ENCODE measurements at regions not wholly inside any gene's neighbourhood (a gene's known extent, or its start where the extent isn't known, plus 50 kb on each side); places are given as distances from the start of the nearest gene placed in this dataset.
"Not testable (repeated sequence)": the region's sequence is repeated elsewhere in the genome, so short reads cannot be mapped to it uniquely, and the experiment has no call there.

- no peak for DNase-seq
Measured at GRCh38 chr5:57900381-57900944, 417.9 kb upstream of the ACTBL2 start.

- DNase-seq = no peak
Measured at GRCh38 chr5:57896576-57896975, 414.0 kb upstream of the ACTBL2 start.

DNA sequence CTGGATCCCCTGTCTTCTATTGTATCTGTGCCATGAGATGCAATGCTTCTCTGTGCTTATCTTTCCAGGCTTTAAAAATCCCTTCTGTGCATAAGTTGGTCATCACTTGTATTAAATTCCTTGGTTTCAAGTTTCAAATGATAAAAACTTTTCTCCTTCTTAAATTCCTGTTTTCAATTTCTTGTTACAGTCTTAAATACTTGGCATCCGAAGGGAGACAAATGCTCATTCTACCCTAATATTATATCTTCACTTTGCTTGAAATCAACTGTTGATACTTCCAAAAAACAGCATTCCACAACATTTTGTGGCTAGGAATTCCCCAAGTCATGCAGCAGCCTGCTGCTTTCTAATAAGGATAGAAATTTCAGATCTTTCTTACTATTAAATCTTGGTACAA, 413.2 kb upstream of the ACTBL2 start:
- no peak for DNase-seq

DNA sequence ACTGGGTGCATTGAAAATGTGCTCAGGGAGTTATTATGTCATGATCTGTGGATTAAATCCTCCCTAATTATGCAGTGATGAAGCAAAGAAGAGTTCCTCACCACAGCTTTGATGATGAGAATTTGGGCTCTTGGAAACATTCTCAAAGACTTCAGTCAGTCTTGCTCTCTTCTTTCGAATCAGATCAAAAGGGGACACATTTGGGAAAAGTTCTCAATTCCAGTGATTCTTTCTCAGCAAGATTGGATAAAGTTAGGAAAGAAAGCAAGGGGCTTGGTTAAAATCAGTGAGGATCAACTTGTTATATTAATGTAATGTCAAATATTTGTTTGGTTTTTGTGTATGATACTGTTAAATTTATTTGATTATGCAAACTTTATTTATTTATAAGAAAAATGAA, 411.3 kb upstream of the ACTBL2 start:
- no peak for DNase-seq

DNA sequence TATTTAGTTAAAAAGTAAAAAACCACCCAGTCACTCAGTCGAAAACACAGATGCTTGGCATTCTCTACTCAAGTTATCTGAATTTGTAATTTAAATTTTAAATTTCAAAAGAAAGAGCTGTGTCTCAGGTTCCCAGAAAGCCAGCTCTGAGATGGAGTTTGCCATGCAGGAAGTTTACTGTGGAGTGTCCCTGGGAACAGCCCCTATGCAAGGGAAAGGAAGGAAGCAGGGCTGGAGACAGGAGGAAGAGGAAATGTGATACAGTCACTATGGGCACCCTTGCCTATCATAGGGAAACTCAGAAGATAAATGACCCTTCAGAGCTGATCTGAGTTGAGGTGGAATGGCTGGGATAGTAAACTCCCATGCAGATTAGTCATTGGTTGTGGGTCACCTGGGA, 408.8 kb upstream of the ACTBL2 start:
- no peak for DNase-seq

DNA sequence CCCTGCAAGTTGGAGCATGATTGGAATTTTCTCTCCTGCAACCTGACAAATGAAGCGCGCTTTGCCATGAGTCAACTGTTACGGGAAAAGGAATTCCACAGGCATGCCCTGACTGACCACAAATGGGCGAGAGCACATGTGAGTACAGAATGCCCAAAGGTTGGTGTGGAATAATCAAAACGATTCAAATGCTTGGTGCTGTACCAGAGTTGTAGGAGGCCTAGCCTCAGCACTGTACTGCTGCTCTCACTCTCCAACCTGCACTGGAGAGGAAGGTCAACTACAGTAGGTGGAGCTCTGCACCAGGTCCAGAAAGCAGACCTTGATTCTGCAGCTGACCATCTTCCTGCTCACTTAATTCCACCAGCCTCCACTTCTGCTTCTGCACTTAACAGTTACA, 406.9 kb upstream of the ACTBL2 start:
- DNase-seq = no peak

- peak in 13 of 51 donors; percentile 3 to 73 (median 15) for DNase-seq
Measured at GRCh38 chr5:57887851-57888621, 405.4 kb upstream of the ACTBL2 start.

DNA sequence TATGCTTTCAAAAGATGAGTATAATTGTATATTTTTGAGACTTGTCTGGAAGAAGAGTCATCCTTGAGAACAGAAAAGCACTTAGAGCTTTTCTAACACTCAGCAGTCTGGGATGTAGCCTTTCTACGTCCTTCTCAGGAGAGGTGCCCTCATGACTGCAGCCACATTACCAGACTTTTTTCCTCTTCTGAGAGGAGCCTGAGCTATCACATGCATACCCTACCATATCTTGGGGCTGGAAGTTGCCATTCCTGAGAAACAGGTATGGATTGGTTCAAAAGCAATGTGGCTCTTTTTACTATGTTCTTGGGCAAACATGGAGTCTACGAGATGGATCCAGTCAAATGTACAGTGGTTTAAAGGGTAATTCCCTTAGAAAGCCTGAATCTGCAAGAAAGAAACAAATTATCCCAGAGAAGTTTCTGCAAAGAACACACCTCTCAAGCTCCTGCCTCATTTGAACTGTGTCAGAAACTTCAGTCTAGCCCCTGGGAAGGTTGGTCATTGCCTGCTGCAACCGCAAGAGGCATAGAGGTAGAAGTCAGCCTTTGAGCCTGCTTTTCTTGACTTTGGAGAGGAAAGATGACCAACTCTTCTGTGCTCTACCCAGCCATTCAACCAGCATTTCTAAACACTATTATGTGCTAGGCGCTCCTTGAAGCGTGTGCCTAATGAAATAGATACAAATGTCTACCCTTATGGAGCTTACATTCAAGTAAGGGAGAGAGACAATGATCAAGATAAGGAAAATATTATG, 401.9 kb upstream of the ACTBL2 start:
- no peak for DNase-seq

GRCh38 chr5:57880216-57880615, 397.6 kb upstream of the ACTBL2 start:
- no peak for DNase-seq

GRCh38 chr5:57878301-57878722, 395.7 kb upstream of the ACTBL2 start:
- no peak for DNase-seq

DNA sequence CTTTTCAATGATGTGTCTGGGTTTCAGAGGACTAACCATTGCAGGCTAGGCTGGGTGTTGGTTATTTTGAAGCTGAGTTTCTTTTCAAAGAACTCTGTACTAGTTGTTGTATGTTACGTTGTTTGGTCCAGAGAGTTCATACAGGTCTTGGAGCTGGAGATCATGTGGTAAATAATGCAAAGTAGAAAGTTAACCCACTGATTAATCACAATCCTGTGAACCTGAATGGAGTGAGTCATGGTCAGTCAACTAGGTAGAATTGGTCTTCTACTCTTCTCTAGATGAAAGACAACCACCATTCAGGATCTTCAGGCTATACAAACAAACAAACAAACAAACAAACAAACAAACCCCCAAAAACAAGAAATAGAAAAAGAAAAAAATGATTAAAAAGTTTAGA, 388.9 kb upstream of the ACTBL2 start:
- DNase-seq = no peak

DNA sequence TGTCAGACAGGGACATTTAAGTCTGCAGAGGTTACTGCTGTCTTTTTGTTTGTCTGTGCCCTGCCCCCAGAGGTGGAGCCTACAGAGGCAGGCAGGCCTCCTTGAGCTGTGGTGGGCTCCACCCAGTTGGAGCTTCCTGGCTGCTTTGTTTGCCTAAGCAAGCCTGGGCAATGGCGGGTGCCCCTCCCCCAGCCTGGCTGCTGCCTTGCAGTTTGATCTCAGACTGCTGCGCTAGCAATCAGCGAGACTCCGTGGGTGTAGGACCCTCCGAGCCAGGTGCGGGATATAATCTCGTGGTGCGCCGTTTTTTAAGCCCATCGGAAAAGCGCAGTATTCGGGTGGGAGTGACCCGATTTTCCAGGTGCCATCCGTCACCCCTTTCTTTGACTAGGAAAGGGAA, 387.7 kb upstream of the ACTBL2 start:
- not testable (repeated sequence) for DNase-seq

- DNase-seq = no peak
Measured at GRCh38 chr5:57863661-57864060, 381.1 kb upstream of the ACTBL2 start.

GRCh38 chr5:57862942-57863341, 380.3 kb upstream of the ACTBL2 start:
- DNase-seq = peak in 1 of 51 donors; percentile 40

- peak in 2 of 51 donors; percentile 18 to 40 for DNase-seq
Measured at GRCh38 chr5:57862471-57862911, 379.9 kb upstream of the ACTBL2 start.

DNA sequence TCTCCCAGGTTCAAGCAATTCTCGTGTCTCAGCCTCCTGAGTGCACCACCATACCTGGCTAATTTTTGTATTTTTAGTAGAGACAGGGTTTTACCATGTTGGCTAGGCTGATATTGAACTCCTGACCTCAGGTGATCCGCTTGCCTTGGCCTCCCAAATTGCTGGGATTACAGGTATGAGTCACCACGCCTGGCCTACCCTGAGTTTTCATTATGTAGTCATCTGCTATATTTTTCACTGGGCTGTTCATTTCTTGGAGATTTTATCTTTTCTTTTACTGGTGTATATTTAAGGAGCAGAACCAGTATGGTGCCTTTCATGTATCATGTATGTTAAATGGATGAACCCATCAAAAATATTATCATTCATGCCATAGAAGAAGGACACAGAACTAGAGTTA, 377.0 kb upstream of the ACTBL2 start:
- no peak for DNase-seq

GRCh38 chr5:57858905-57859304, 376.3 kb upstream of the ACTBL2 start:
- DNase-seq = no peak

DNA sequence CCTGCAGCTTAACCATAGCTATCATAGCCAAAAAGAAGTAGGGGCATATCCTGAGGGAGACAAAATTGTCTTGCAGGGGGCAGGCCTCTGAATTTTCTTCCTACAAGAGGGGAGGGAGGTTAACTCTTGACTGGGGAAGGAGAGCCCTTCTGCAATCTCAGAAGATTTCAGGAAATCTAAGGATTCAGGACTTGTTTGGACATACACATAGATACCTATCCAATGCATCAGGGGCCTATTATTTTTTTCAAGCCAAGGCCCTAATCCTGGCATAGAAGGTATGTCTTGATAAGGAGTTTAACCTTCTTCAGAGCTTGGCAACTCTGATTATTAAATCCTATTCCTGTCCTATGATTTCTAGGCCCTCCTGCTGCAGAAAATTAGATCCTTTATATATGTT, 375.1 kb upstream of the ACTBL2 start:
- no peak for DNase-seq

DNA sequence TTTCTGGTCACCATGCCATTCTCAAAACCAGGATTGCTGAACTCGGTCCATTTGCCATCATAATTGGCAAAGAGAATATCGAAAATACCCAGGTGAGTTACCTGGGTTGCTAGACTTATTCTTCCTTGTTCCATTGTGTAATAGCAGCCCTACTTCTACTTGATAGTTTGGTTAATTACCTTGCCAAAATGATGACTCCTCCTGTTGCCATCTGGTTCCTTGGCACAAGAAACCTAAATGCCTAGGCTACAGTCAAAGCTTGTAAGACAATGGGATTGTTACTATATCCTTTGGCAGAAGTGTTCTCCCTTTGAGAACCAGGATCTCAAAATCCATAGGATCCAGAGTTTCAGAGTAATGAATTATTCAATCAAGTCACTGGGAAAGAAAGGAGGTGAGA, 373.2 kb upstream of the ACTBL2 start:
- no peak for DNase-seq

- no peak for DNase-seq
Measured at GRCh38 chr5:57853929-57854697, 371.5 kb upstream of the ACTBL2 start.

DNA sequence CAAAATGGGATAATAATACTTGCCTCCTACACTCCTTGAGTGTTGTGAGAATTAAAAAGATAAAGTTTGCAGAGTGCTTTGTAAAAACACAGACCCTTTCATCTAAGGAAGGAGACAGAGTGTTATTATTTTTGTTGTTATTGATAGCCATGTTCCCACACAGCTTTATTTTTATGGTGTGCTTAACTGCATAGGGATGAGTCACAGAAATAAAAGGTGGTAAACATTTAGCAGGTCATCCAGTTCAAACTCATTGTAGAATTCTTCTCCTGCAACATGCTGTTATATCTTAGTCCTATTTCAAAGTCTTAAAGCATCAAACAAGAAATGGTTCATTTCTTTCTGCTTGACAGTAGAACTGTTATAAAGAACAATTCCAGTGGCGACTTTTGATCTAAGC, 367.5 kb upstream of the ACTBL2 start:
- DNase-seq = no peak

- no peak for DNase-seq
Measured at GRCh38 chr5:57845025-57845424, 362.4 kb upstream of the ACTBL2 start.

All from hypothalamus (tissue), 51 donors.